Epithelial cell of proximal tubule (primary cell): ENCODE measurements at regions not wholly inside any gene's neighbourhood (a gene's known extent, or its start where the extent isn't known, plus 50 kb on each side); places are given as distances from the start of the nearest gene placed in this dataset.

Experiments used
- DNase-seq: peaks from one replicate; pipeline ENCODE4 v3.0.0-alpha.2; 2011; ENCODE audit warnings: low read depth
- H3K4me3 ChIP-seq: 2 replicates; pipeline ENCODE4 v1.5.1; 2011; ENCODE audit warnings: low read depth, mild to moderate bottlenecking, low read length
- TF ChIP-seq, protein P1 (sequence below): conservative IDR thresholded peaks from 2 replicates; pipeline ENCODE4 v1.5.1; 2012; ENCODE audit warnings: low read depth, mild to moderate bottlenecking, low read length

DNA sequence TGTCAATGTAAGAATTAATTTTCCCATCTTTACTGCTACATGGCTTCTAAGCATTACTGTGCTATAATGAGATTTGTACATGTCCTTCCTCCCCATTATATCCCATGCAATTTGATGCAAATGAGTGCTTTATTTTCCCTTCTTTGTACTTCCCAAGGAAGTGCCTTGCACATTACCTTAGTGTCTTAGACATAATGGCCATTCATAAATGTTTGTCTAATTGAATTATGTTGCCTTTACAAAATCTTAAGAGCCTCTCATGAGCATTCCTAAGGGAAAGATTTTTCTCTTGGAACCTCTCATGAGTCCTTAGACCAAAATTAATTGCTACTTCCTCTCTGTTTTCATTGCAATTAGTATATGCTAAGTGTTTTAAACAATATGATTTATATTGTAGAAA is 741.7 kb downstream of the RERGL start:
- DNase-seq = no peak
- TF ChIP-seq, protein P1, sequence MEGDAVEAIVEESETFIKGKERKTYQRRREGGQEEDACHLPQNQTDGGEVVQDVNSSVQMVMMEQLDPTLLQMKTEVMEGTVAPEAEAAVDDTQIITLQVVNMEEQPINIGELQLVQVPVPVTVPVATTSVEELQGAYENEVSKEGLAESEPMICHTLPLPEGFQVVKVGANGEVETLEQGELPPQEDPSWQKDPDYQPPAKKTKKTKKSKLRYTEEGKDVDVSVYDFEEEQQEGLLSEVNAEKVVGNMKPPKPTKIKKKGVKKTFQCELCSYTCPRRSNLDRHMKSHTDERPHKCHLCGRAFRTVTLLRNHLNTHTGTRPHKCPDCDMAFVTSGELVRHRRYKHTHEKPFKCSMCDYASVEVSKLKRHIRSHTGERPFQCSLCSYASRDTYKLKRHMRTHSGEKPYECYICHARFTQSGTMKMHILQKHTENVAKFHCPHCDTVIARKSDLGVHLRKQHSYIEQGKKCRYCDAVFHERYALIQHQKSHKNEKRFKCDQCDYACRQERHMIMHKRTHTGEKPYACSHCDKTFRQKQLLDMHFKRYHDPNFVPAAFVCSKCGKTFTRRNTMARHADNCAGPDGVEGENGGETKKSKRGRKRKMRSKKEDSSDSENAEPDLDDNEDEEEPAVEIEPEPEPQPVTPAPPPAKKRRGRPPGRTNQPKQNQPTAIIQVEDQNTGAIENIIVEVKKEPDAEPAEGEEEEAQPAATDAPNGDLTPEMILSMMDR = no peak
- no peak overlapping the region for H3K4me3 ChIP-seq

DNA sequence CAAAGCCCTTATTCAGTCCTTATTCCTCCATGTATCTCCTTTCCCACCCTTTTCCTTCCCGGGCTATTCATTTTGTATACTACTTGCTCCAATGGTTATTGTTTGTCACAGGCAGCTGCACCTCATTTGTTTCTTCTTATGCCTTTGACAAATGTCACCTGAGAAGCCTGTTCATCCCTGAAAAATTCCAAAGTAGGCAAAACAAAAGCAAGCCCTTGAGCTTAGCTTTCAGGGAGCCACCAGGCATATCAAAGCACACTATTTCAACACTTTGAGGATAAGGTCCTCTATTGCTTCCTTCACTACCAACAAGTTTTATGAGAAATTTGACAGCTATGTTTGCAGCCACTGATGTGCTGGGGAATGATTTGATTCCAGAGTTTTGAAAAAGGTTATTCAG is 738.7 kb upstream of the LMO3 start:
- TF ChIP-seq, protein P1 = no peak
- DNase-seq = no peak
- no peak overlapping the region for H3K4me3 ChIP-seq

DNA sequence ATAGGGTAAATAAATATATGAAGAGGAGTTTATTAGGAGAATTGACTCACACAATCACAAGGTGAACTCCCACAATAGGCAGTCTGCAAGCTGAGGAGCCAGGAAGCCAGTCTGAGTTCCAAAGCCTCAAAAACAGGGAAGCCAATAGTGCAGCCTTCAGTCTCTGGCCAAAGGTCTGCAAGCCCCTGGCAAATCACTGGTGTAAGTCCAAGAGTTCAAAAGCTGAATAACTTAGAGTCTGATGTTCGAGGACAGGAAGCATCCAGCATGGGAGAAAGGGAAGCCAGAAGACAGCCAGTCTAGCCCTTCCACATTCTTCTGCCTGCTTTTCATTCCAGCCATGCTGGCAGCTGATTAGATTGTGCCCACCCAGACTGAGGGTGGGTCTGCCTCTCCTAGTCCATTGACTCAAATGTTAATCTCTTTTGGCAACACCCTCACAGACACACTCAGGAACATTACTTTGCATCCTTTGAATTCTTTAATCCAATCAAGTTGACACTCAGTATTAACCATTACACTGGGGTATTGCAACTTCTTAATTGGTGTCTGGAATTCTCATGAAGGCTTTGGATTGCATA is 736.5 kb upstream of the LMO3 start:
- no peak for DNase-seq
- no peak overlapping the region for H3K4me3 ChIP-seq
- TF ChIP-seq, protein P1 = no peak

DNA sequence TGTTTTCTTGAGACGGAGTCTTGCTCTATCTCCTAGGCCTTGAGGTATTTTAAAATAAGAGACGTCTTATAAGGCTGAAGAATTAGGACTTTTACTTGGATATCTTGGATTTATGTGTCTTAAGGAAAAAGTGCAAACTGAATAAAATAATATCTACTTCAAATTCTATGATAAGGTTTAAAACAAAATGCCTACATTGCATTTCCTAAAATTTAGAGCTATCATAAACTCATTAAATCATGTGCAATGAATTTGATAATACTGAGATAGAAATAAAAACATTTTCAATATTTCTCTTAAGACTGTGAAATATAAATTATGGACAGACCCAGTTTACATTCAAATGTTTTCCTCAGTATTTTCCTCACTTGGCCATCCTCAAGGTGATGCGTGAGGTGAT is 729.5 kb upstream of the LMO3 start:
- H3K4me3 ChIP-seq = no peak overlapping the region
- TF ChIP-seq, protein P1 = no peak
- no peak for DNase-seq

DNA sequence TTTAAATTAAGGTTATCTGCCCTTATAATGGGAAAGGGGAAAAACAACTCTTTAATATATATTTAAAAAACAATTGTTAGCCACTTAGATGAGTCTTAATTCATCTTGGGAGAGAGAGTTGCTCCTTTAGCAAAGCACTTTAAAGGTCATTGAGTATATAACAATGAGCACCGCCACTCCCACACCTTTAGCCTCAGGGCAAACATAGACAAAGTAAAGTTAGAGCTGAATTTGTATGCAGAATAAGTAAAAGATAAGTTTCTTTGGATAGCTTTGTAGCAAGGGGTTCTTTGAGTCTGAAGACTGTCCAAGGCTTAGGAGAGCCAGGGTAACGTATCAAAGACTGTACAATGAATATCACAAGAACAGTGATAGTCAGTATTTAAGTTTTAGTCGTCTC is 728.8 kb upstream of the LMO3 start:
- no peak for DNase-seq
- H3K4me3 ChIP-seq = no peak overlapping the region
- TF ChIP-seq, protein P1 = no peak

DNA sequence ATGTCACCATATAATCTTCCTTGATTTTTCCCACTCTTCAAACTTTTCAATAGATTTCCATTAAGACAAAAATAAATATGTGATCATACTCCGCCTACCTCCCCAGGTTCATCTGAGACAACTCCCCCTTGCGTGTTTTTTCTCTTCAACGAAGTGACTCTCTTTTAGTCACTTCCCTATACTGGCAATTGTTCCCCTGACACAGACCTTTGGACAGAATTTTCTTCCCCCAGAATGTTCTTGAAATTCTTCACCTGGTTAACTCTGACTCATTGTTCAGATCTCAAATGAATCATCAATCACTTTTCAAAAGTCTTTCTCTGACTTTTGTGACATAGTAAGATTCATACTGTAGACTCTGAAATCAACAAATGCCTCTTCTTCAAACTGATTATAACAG is 727.3 kb upstream of the LMO3 start:
- TF ChIP-seq, protein P1 = no peak
- H3K4me3 ChIP-seq = no peak overlapping the region
- peak; percentile 43 for DNase-seq

DNA sequence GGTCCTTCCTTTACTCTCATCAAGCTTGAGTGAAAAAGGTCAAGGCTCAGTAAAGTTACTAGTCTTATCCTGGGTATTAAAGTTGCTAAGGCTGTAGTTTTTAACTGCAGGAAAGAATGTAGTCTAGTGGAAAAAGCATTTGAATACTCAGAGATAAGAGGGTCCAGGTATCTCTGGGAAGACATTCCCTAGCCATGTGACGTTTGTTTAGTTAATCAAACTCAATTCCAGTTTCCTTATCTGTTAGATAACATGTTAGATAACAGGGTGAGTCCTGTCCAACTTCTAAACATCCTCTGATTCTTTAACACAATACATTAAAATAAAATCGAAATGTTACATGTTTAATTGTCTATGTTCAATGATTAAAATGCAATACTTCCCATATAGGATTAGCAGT is 720.7 kb upstream of the LMO3 start:
- no peak for DNase-seq
- TF ChIP-seq, protein P1 = no peak
- H3K4me3 ChIP-seq = no peak overlapping the region
